NOMO-1 treated with DMSO at 0.1 percent for 48 hours (cell line): ENCODE measurements at regions not wholly inside any gene's neighbourhood (a gene's known extent, or its start where the extent isn't known, plus 50 kb on each side); places are given as distances from the start of the nearest gene placed in this dataset.

ENCODE experiments used
- DNase-seq: peaks from one replicate; lab custom pipeline; 2025; ENCODE audit not compliant: unreplicated experiment; lab: John Stamatoyannopoulos, UW

- DNase-seq, result no peak
Observed at GRCh38 chr11:116274521-116274920, 498.3 kb downstream of the BUD13 start.

- no peak for DNase-seq
Observed at GRCh38 chr11:116272181-116272789, 500.5 kb downstream of the BUD13 start.

GRCh38 chr11:116271479-116271878 lies 501.3 kb downstream of the BUD13 start:
- no peak for DNase-seq

GRCh38 chr11:116267146-116267545 lies 505.6 kb downstream of the BUD13 start:
- DNase-seq, result no peak

GRCh38 chr11:116263770-116264169 lies 509.0 kb downstream of the BUD13 start:
- no peak for DNase-seq

GRCh38 chr11:116263019-116263418 lies 509.8 kb downstream of the BUD13 start:
- DNase-seq, result no peak

GRCh38 chr11:116262370-116262769 lies 510.4 kb downstream of the BUD13 start:
- no peak for DNase-seq

GRCh38 chr11:116261606-116262005 lies 511.2 kb downstream of the BUD13 start:
- DNase-seq, result no peak

- no peak for DNase-seq
Observed at GRCh38 chr11:116258821-116259220, 514.0 kb downstream of the BUD13 start.

GRCh38 chr11:116257883-116258282 lies 514.9 kb downstream of the BUD13 start:
- DNase-seq, result no peak

- no peak for DNase-seq
Observed at GRCh38 chr11:116257092-116257491, 515.7 kb downstream of the BUD13 start.

GRCh38 chr11:116256215-116256614 lies 516.6 kb downstream of the BUD13 start:
- DNase-seq, result no peak

- DNase-seq, result no peak
Observed at GRCh38 chr11:116255321-116255953, 517.4 kb downstream of the BUD13 start.

GRCh38 chr11:116250155-116250554 lies 522.6 kb downstream of the BUD13 start:
- no peak for DNase-seq

- DNase-seq, result no peak
Observed at GRCh38 chr11:116249561-116249960, 523.2 kb downstream of the BUD13 start.

GRCh38 chr11:116244889-116245288 lies 527.9 kb downstream of the BUD13 start:
- DNase-seq, result no peak

- DNase-seq, result no peak
Observed at GRCh38 chr11:116244439-116244838, 528.3 kb downstream of the BUD13 start.

GRCh38 chr11:116243991-116244390 lies 528.8 kb downstream of the BUD13 start:
- DNase-seq, result no peak

- no peak for DNase-seq
Observed at GRCh38 chr11:116242006-116242405, 530.8 kb downstream of the BUD13 start.

- no peak for DNase-seq
Observed at GRCh38 chr11:116240710-116241109, 532.1 kb downstream of the BUD13 start.

GRCh38 chr11:116239247-116239646 lies 533.5 kb downstream of the BUD13 start:
- no peak for DNase-seq

GRCh38 chr11:116234989-116235568 lies 537.7 kb downstream of the BUD13 start:
- no peak for DNase-seq

GRCh38 chr11:116233561-116233960 lies 539.2 kb downstream of the BUD13 start:
- no peak for DNase-seq
